HG03097 (cell line): ENCODE measurements at regions not wholly inside any gene's neighbourhood (a gene's known extent, or its start where the extent isn't known, plus 50 kb on each side); places are given as distances from the start of the nearest gene placed in this dataset.

Experiments used
- ATAC-seq: cut with Tn5 transposase; IDR thresholded peaks from one replicate; pipeline ENCODE4 v1.9.1; 2021; ENCODE audit not compliant: unreplicated experiment, low FRiP score

DNA sequence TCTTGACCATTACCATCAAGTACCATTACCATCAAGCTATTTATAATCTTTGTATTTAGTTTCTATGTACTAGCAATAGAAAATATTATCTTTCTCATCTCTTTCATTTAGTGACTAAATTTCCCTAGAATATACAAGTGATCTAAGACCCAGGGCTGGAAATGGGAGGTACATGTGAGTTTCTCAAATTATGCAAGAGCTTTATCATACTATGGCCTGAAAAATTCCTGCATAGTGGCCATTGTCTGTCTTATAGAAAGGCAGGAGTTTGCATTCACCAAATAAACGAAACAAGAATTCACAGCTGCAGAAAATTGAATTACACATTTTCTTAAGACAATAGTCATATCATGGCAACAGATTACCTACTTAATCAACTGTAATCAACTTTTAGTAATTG, 50.7 kb upstream of the HDAC9 start:
- ATAC-seq = no peak

DNA sequence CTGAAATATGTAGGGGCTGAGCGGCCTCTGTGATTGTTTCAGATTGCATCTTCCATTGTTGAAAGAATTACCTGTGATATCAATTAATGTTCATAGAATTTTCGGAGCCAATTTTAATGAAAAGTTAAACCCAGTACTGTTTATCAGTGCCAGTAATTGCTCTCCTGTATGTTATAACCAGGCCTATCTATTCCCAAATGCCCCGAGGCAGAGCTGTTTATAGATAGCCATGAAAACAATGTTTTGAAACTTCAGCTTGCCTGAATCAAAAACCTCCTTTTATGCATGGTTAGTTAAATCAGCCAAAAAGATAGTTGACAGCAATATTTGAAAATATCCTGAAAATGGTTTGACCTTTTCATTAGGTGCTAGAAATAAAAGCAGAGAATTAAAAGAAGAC, 50.1 kb upstream of the HDAC9 start:
- ATAC-seq = no peak
